Anterior cingulate cortex (tissue), 58 donors: ENCODE measurements at regions not wholly inside any gene's neighbourhood (a gene's known extent, or its start where the extent isn't known, plus 50 kb on each side); places are given as distances from the start of the nearest gene placed in this dataset.
A peak's percentile ranks its signal among the peaks of the same experiment; 100 is the strongest.

ENCODE experiments used
- DNase-seq, 58 donors: peaks; one replicate each; lab custom pipeline; 2025; lab: John Stamatoyannopoulos, UW

- no peak for DNase-seq
Measured at GRCh38 chr5:87094347-87094746, 173.3 kb upstream of the RASA1 start.

GRCh38 chr5:87094833-87095232 is 172.8 kb upstream of the RASA1 start:
- DNase-seq = no peak

GRCh38 chr5:87095787-87096186 is 171.9 kb upstream of the RASA1 start:
- no peak for DNase-seq

GRCh38 chr5:87097664-87098063 is 170.0 kb upstream of the RASA1 start:
- DNase-seq = no peak

GRCh38 chr5:87099291-87099839 is 168.3 kb upstream of the RASA1 start:
- no peak for DNase-seq

- DNase-seq = no peak
Measured at GRCh38 chr5:87099968-87100367, 167.7 kb upstream of the RASA1 start.

GRCh38 chr5:87101321-87101720 is 166.4 kb upstream of the RASA1 start:
- no peak for DNase-seq

GRCh38 chr5:87102841-87103240 is 164.8 kb upstream of the RASA1 start:
- DNase-seq = no peak

GRCh38 chr5:87103616-87104287 is 163.9 kb upstream of the RASA1 start:
- DNase-seq = no peak

GRCh38 chr5:87105577-87105976 is 162.1 kb upstream of the RASA1 start:
- DNase-seq = no peak

- DNase-seq = no peak
Measured at GRCh38 chr5:87109746-87110145, 157.9 kb upstream of the RASA1 start.

- no peak for DNase-seq
Measured at GRCh38 chr5:87110721-87111120, 157.0 kb upstream of the RASA1 start.

- DNase-seq = no peak
Measured at GRCh38 chr5:87113861-87114260, 153.8 kb upstream of the RASA1 start.

GRCh38 chr5:87114631-87115030 is 153.1 kb upstream of the RASA1 start:
- no peak for DNase-seq

GRCh38 chr5:87115839-87116364 is 151.8 kb upstream of the RASA1 start:
- no peak for DNase-seq

- no peak for DNase-seq
Measured at GRCh38 chr5:87116825-87117512, 150.7 kb upstream of the RASA1 start.

- DNase-seq = no peak
Measured at GRCh38 chr5:87119588-87119987, 148.1 kb upstream of the RASA1 start.

GRCh38 chr5:87120518-87121303 is 147.0 kb upstream of the RASA1 start:
- no peak for DNase-seq

- peak in 4 of 58 donors; percentile 3 to 15 (median 8) for DNase-seq
Measured at GRCh38 chr5:87121304-87122150, 146.2 kb upstream of the RASA1 start.
